ENCODE measurements at regions not wholly inside any gene's neighbourhood (a gene's known extent, or its start where the extent isn't known, plus 50 kb on each side); places are given as distances from the start of the nearest gene placed in this dataset.

- Histone ChIP-seq H3K4me3 (no peak overlapping the region), H3K4me1 (no peaks in the 10 kb centered on the region), H3K27ac (no peak overlapping the region), H3K27me3 (ENCODE audit: insufficient read depth in 3 of 3, low read length in 2 of 3) (peaks cover 0 to 41% (median 8%) of the 10 kb centered on the region in 3 donors), H3K9me3 (no peaks in the 10 kb centered on the region), H3K36me3 (ENCODE audit: insufficient read depth in 1 of 2, low read depth in 1 of 2) (no peaks in the 10 kb centered on the region)
- WGBS, 3 donors: 8 to 10% (median 8%) methylated on average over 53 to 55 of the region's 55 CpGs
- no peak for TF ChIP-seq CTCF (IDR thresholded peaks at IDR 0.05)
- ATAC-seq: no peak
- intact Hi-C loops (cut with DNase I): no loop called here
- DNase-seq: peak in 1 of 2 donors; percentile 35
Observed at GRCh38 chr4:1471443-1472147, 65.4 kb upstream of the NKX1-1 start.

- intact Hi-C loops (cut with DNase I): no loop called here
- no peak overlapping the region for H3K27ac ChIP-seq
- DNase-seq (peak in 1 of 2 donors; percentile 44), ATAC-seq (no peak)
- no peak for TF ChIP-seq CTCF (IDR thresholded peaks at IDR 0.05)
- H3K9me3 ChIP-seq: no peaks in the 10 kb centered on the region
- no peaks in the 10 kb centered on the region for H3K4me1 ChIP-seq
- H3K27me3 ChIP-seq (ENCODE audit: insufficient read depth in 3 of 3, low read length in 2 of 3): peaks cover 0 to 47% (median 8%) of the 10 kb centered on the region in 3 donors
- H3K36me3 ChIP-seq (ENCODE audit: insufficient read depth in 1 of 2, low read depth in 1 of 2): no peaks in the 10 kb centered on the region
- WGBS, 3 donors: 64 to 68% (median 64%) methylated on average over 11 to 12 of the region's 12 CpGs
- no peak overlapping the region for H3K4me3 ChIP-seq
Observed at GRCh38 chr4:1470816-1471442, 64.7 kb upstream of the NKX1-1 start.

GRCh38 chr4:1470393-1470670 is 64.1 kb upstream of the NKX1-1 start:
- intact Hi-C loops (cut with DNase I): no loop called here
- Histone ChIP-seq H3K36me3 (ENCODE audit: insufficient read depth in 1 of 2, low read depth in 1 of 2) (no peaks in the 10 kb centered on the region), H3K4me3 (no peak overlapping the region), H3K27me3 (ENCODE audit: insufficient read depth in 3 of 3, low read length in 2 of 3) (peaks cover 0 to 48% (median 8%) of the 10 kb centered on the region in 3 donors), H3K4me1 (no peaks in the 10 kb centered on the region), H3K27ac (no peak overlapping the region), H3K9me3 (no peaks in the 10 kb centered on the region)
- no peak for ATAC-seq
- WGBS, 3 donors: 25 to 42% (median 32%) methylated on average over 7 of the region's 7 CpGs
- peak in 1 of 2 donors; percentile 6 for DNase-seq
- no peak for TF ChIP-seq CTCF (IDR thresholded peaks at IDR 0.05)

GRCh38 chr4:1469607-1470392 is 63.6 kb upstream of the NKX1-1 start:
- intact Hi-C loops (cut with DNase I): no loop called here
- peaks cover 0 to 51% (median 11%) of the 10 kb centered on the region in 3 donors for H3K27me3 ChIP-seq (ENCODE audit: insufficient read depth in 3 of 3, low read length in 2 of 3)
- peak in 1 of 2 donors; percentile 38 for DNase-seq

More at GRCh38 chr4:1469607-1470392, 63.6 kb upstream of the NKX1-1 start:
- H3K36me3 ChIP-seq (ENCODE audit: insufficient read depth in 1 of 2, low read depth in 1 of 2): no peaks in the 10 kb centered on the region
- H3K4me3 ChIP-seq: no peak overlapping the region
- TF ChIP-seq CTCF (IDR thresholded peaks at IDR 0.05): no peak
- ATAC-seq: no peak
- H3K27ac ChIP-seq: no peak overlapping the region
- 60 to 67% (median 63%) methylated on average over 21 to 24 of the region's 24 CpGs for WGBS, 3 donors
- H3K9me3 ChIP-seq: no peaks in the 10 kb centered on the region
- no peaks in the 10 kb centered on the region for H3K4me1 ChIP-seq
